ENCODE measurements at regions not wholly inside any gene's neighbourhood (a gene's known extent, or its start where the extent isn't known, plus 50 kb on each side); places are given as distances from the start of the nearest gene placed in this dataset.
"Not testable (repeated sequence)": the region's sequence is repeated elsewhere in the genome, so short reads cannot be mapped to it uniquely, and the experiment has no call there.

- ChIA-PET CTCF (ENCODE audit: partially characterized antibody) (no interaction called here), POLR2A (ENCODE audit: partially characterized antibody) (no interaction called here)
- H3K9me3 Mint-ChIP-seq: peaks cover 0 to 4% (median under 1%) of the 10 kb centered on the region in 8 donors
- no peak overlapping the region for H3K4me3 Mint-ChIP-seq
- peaks cover 7% of the 10 kb centered on the region for H3K4me1 ChIP-seq (ENCODE audit: insufficient read depth, low read length)
- H3K36me3 Mint-ChIP-seq: peaks cover 0 to 3% of the 10 kb centered on the region in 2 donors
- H3K27me3 Mint-ChIP-seq: peaks cover 2% of the 10 kb centered on the region in 2 donors
- no peak overlapping the region for H3K27ac Mint-ChIP-seq
- no peaks in the 10 kb centered on the region for H3K27me3 ChIP-seq (ENCODE audit: insufficient read depth, low read length)
- H3K36me3 ChIP-seq (ENCODE audit: insufficient read depth, low read length): no peaks in the 10 kb centered on the region
- H3K4me3 ChIP-seq (ENCODE audit: low read length in 2 of 2): no peak overlapping the region
- peaks cover 0 to 13% (median 5%) of the 10 kb centered on the region in 4 donors for H3K4me1 Mint-ChIP-seq
- no peaks in the 10 kb centered on the region for H3K9me3 ChIP-seq (ENCODE audit: control insufficient read depth in 1 of 2, low read length in 2 of 2)
- no peak overlapping the region for H3K27ac ChIP-seq (ENCODE audit: low read depth, low read length)
- DNase-seq: no peak
- intact Hi-C loops (cut with micrococcal nuclease): no loop called here
Measured at GRCh38 chr6:150496629-150497028, 103.1 kb upstream of the PLEKHG1 start.

- H3K27me3 ChIP-seq (ENCODE audit: insufficient read depth, low read length): no peaks in the 10 kb centered on the region
- no peak for DNase-seq
- H3K27ac ChIP-seq (ENCODE audit: low read depth, low read length): no peak overlapping the region
- H3K4me3 ChIP-seq (ENCODE audit: low read length in 2 of 2): no peak overlapping the region
- no peak overlapping the region for H3K27ac Mint-ChIP-seq
- intact Hi-C loops (cut with micrococcal nuclease): no loop called here
- no peaks in the 10 kb centered on the region for H3K4me1 ChIP-seq (ENCODE audit: insufficient read depth, low read length)
- H3K9me3 ChIP-seq (ENCODE audit: control insufficient read depth in 1 of 2, low read length in 2 of 2): no peaks in the 10 kb centered on the region
- ChIA-PET CTCF (ENCODE audit: partially characterized antibody) (no interaction called here), POLR2A (ENCODE audit: partially characterized antibody) (no interaction called here)
- peaks cover 4% of the 10 kb centered on the region in 2 donors for H3K27me3 Mint-ChIP-seq
- no peaks in the 10 kb centered on the region for H3K4me1 Mint-ChIP-seq
- no peaks in the 10 kb centered on the region for H3K36me3 Mint-ChIP-seq
- peaks cover 0 to 4% (median 0%) of the 10 kb centered on the region in 8 donors for H3K9me3 Mint-ChIP-seq
- no peaks in the 10 kb centered on the region for H3K36me3 ChIP-seq (ENCODE audit: insufficient read depth, low read length)
- H3K4me3 Mint-ChIP-seq: no peak overlapping the region
Measured at GRCh38 chr6:150499882-150500312, 99.8 kb upstream of the PLEKHG1 start.

- H3K9me3 ChIP-seq (ENCODE audit: control insufficient read depth in 1 of 2, low read length in 2 of 2); POLR2A ChIA-PET (ENCODE audit: partially characterized antibody); H3K36me3 Mint-ChIP-seq; H3K4me3 ChIP-seq (ENCODE audit: low read length in 2 of 2); intact Hi-C loops (cut with micrococcal nuclease); H3K9me3 Mint-ChIP-seq; DNase-seq; H3K4me1 Mint-ChIP-seq; CTCF ChIA-PET (ENCODE audit: partially characterized antibody); H3K36me3 ChIP-seq (ENCODE audit: insufficient read depth, low read length); H3K4me1 ChIP-seq (ENCODE audit: insufficient read depth, low read length); H3K27ac Mint-ChIP-seq; H3K4me3 Mint-ChIP-seq; H3K27ac ChIP-seq (ENCODE audit: low read depth, low read length); H3K27me3 ChIP-seq (ENCODE audit: insufficient read depth, low read length); H3K27me3 Mint-ChIP-seq: not testable (repeated sequence)
Measured at GRCh38 chr6:150500568-150500967, 99.1 kb upstream of the PLEKHG1 start.

- no peaks in the 10 kb centered on the region for H3K36me3 ChIP-seq (ENCODE audit: insufficient read depth, low read length)
- Mint-ChIP-seq H3K27me3 (peaks cover 4 to 8% of the 10 kb centered on the region in 2 donors), H3K27ac (no peak overlapping the region), H3K9me3 (peaks cover 0 to 5% (median 0%) of the 10 kb centered on the region in 8 donors), H3K4me1 (no peaks in the 10 kb centered on the region), H3K4me3 (no peak overlapping the region), H3K36me3 (no peaks in the 10 kb centered on the region)
- no peak overlapping the region for H3K4me3 ChIP-seq (ENCODE audit: low read length in 2 of 2)
- ChIA-PET POLR2A (ENCODE audit: partially characterized antibody) (no interaction called here), CTCF (ENCODE audit: partially characterized antibody) (no interaction called here)
- intact Hi-C loops (cut with micrococcal nuclease): no loop called here
- H3K27ac ChIP-seq (ENCODE audit: low read depth, low read length): no peak overlapping the region
- H3K27me3 ChIP-seq (ENCODE audit: insufficient read depth, low read length): no peaks in the 10 kb centered on the region
- no peaks in the 10 kb centered on the region for H3K9me3 ChIP-seq (ENCODE audit: control insufficient read depth in 1 of 2, low read length in 2 of 2)
- H3K4me1 ChIP-seq (ENCODE audit: insufficient read depth, low read length): no peaks in the 10 kb centered on the region
- DNase-seq: no peak
Measured at GRCh38 chr6:150503041-150503440, 96.6 kb upstream of the PLEKHG1 start.

- CTCF ChIA-PET (ENCODE audit: partially characterized antibody): no interaction called here
Measured at GRCh38 chr6:150503586-150504339, 95.9 kb upstream of the PLEKHG1 start.

GRCh38 chr6:150507361-150507760, 92.3 kb upstream of the PLEKHG1 start:
- H3K36me3 ChIP-seq (ENCODE audit: insufficient read depth, low read length); H3K9me3 Mint-ChIP-seq; H3K4me1 Mint-ChIP-seq; H3K4me3 Mint-ChIP-seq; intact Hi-C loops (cut with micrococcal nuclease); H3K27ac Mint-ChIP-seq; H3K36me3 Mint-ChIP-seq; DNase-seq; H3K4me3 ChIP-seq (ENCODE audit: low read length in 2 of 2); CTCF ChIA-PET (ENCODE audit: partially characterized antibody); H3K4me1 ChIP-seq (ENCODE audit: insufficient read depth, low read length); H3K27ac ChIP-seq (ENCODE audit: low read depth, low read length); H3K9me3 ChIP-seq (ENCODE audit: control insufficient read depth in 1 of 2, low read length in 2 of 2); H3K27me3 ChIP-seq (ENCODE audit: insufficient read depth, low read length); POLR2A ChIA-PET (ENCODE audit: partially characterized antibody); H3K27me3 Mint-ChIP-seq: not testable (repeated sequence)

More at GRCh38 chr6:150503586-150504339, 95.9 kb upstream of the PLEKHG1 start:
- H3K27ac ChIP-seq (ENCODE audit: low read depth, low read length): no peak overlapping the region
- intact Hi-C loops (cut with micrococcal nuclease): no loop called here
- no peak overlapping the region for H3K4me3 ChIP-seq (ENCODE audit: low read length in 2 of 2)
- peak overlapping the region in 1 of 7 donors; percentile 9 for H3K27ac Mint-ChIP-seq
- H3K4me1 ChIP-seq (ENCODE audit: insufficient read depth, low read length): no peaks in the 10 kb centered on the region
- no peaks in the 10 kb centered on the region for H3K36me3 ChIP-seq (ENCODE audit: insufficient read depth, low read length)
- H3K27me3 Mint-ChIP-seq: peaks cover 4 to 10% of the 10 kb centered on the region in 2 donors
- no peaks in the 10 kb centered on the region for H3K9me3 ChIP-seq (ENCODE audit: control insufficient read depth in 1 of 2, low read length in 2 of 2)
- no peaks in the 10 kb centered on the region for H3K4me1 Mint-ChIP-seq
- peaks cover 0 to 5% (median 0%) of the 10 kb centered on the region in 8 donors for H3K9me3 Mint-ChIP-seq
- H3K36me3 Mint-ChIP-seq: no peaks in the 10 kb centered on the region
- POLR2A ChIA-PET (ENCODE audit: partially characterized antibody): no interaction called here
- no peak overlapping the region for H3K4me3 Mint-ChIP-seq
- DNase-seq: no peak
- H3K27me3 ChIP-seq (ENCODE audit: insufficient read depth, low read length): no peaks in the 10 kb centered on the region

GRCh38 chr6:150510576-150510975, 89.1 kb upstream of the PLEKHG1 start:
- Mint-ChIP-seq H3K9me3 (peaks cover 0 to 2% (median 0%) of the 10 kb centered on the region in 8 donors), H3K27me3 (peaks cover 4 to 6% of the 10 kb centered on the region in 2 donors), H3K36me3 (no peaks in the 10 kb centered on the region), H3K4me1 (no peaks in the 10 kb centered on the region), H3K27ac (no peak overlapping the region), H3K4me3 (no peak overlapping the region)
- CTCF ChIA-PET (ENCODE audit: partially characterized antibody): no interaction called here
- POLR2A ChIA-PET (ENCODE audit: partially characterized antibody): no interaction called here
- Histone ChIP-seq H3K36me3 (ENCODE audit: insufficient read depth, low read length) (no peaks in the 10 kb centered on the region), H3K4me1 (ENCODE audit: insufficient read depth, low read length) (no peaks in the 10 kb centered on the region), H3K27ac (ENCODE audit: low read depth, low read length) (no peak overlapping the region), H3K4me3 (ENCODE audit: low read length in 2 of 2) (no peak overlapping the region), H3K9me3 (ENCODE audit: control insufficient read depth in 1 of 2, low read length in 2 of 2) (no peaks in the 10 kb centered on the region), H3K27me3 (ENCODE audit: insufficient read depth, low read length) (no peaks in the 10 kb centered on the region)
- intact Hi-C loops (cut with micrococcal nuclease): no loop called here
- no peak for DNase-seq

All from CD4-positive, alpha-beta memory T cell (primary cell).